ENCODE measurements at regions not wholly inside any gene's neighbourhood (a gene's known extent, or its start where the extent isn't known, plus 50 kb on each side); places are given as distances from the start of the nearest gene placed in this dataset.

GRCh38 chr13:81821259-81821658 is 1480.3 kb upstream of the SPRY2 start:
- ChIA-PET POLR2A (no interaction called here), CTCF (interaction anchor here (0.5 kb wide), 1 partner anchor 503 kb away, joined by 4 read pairs; no protein-coding TSS in a partner anchor)
- no peak for TF ChIP-seq CTCF (IDR thresholded peaks at IDR 0.05; ENCODE audit: unreplicated experiment)
- intact Hi-C loops (cut with micrococcal nuclease): no loop called here
- H3K4me1 Mint-ChIP-seq (ENCODE audit: insufficient read depth, unreplicated experiment): no peaks in the 10 kb centered on the region
- H3K4me3 Mint-ChIP-seq (ENCODE audit: unreplicated experiment): no peak overlapping the region
- no TSS peak for BruUV-seq (replicated peaks)
- no peaks in the 10 kb centered on the region for H3K27me3 Mint-ChIP-seq (ENCODE audit: insufficient read depth, unreplicated experiment)
- H3K36me3 Mint-ChIP-seq (ENCODE audit: insufficient read depth, unreplicated experiment): peaks cover 4% of the 10 kb centered on the region
- H3K27ac Mint-ChIP-seq (ENCODE audit: low read depth, unreplicated experiment): no peak overlapping the region
- no peak for DNase-seq (ENCODE audit: unreplicated experiment)
- no peaks in the 10 kb centered on the region for H3K9me3 Mint-ChIP-seq (ENCODE audit: unreplicated experiment)

- POLR2A ChIA-PET: no interaction called here
- Mint-ChIP-seq H3K4me3 (ENCODE audit: unreplicated experiment) (no peak overlapping the region), H3K4me1 (ENCODE audit: insufficient read depth, unreplicated experiment) (no peaks in the 10 kb centered on the region), H3K36me3 (ENCODE audit: insufficient read depth, unreplicated experiment) (no peaks in the 10 kb centered on the region), H3K9me3 (ENCODE audit: unreplicated experiment) (no peaks in the 10 kb centered on the region), H3K27me3 (ENCODE audit: insufficient read depth, unreplicated experiment) (no peaks in the 10 kb centered on the region), H3K27ac (ENCODE audit: low read depth, unreplicated experiment) (no peak overlapping the region)
- intact Hi-C loops (cut with micrococcal nuclease): no loop called here
- no peak for DNase-seq (ENCODE audit: unreplicated experiment)
- TF ChIP-seq CTCF (IDR thresholded peaks at IDR 0.05; ENCODE audit: unreplicated experiment): no peak
- BruUV-seq (replicated peaks): no TSS peak
- CTCF ChIA-PET: no interaction called here
Measured at GRCh38 chr13:81800433-81800832, 1459.5 kb upstream of the SPRY2 start.

GRCh38 chr13:81795710-81796109 is 1454.8 kb upstream of the SPRY2 start:
- POLR2A ChIA-PET: no interaction called here
- CTCF ChIA-PET: no interaction called here
- Mint-ChIP-seq H3K4me3 (ENCODE audit: unreplicated experiment) (no peak overlapping the region), H3K27me3 (ENCODE audit: insufficient read depth, unreplicated experiment) (no peaks in the 10 kb centered on the region), H3K4me1 (ENCODE audit: insufficient read depth, unreplicated experiment) (no peaks in the 10 kb centered on the region), H3K36me3 (ENCODE audit: insufficient read depth, unreplicated experiment) (no peaks in the 10 kb centered on the region), H3K9me3 (ENCODE audit: unreplicated experiment) (no peaks in the 10 kb centered on the region), H3K27ac (ENCODE audit: low read depth, unreplicated experiment) (no peak overlapping the region)
- intact Hi-C loops (cut with micrococcal nuclease): no loop called here
- TF ChIP-seq CTCF (IDR thresholded peaks at IDR 0.05; ENCODE audit: unreplicated experiment): no peak
- no peak for DNase-seq (ENCODE audit: unreplicated experiment)
- BruUV-seq (replicated peaks): no TSS peak

- Mint-ChIP-seq H3K27ac (ENCODE audit: low read depth, unreplicated experiment) (no peak overlapping the region), H3K4me3 (ENCODE audit: unreplicated experiment) (no peak overlapping the region), H3K9me3 (ENCODE audit: unreplicated experiment) (no peaks in the 10 kb centered on the region), H3K27me3 (ENCODE audit: insufficient read depth, unreplicated experiment) (no peaks in the 10 kb centered on the region), H3K4me1 (ENCODE audit: insufficient read depth, unreplicated experiment) (no peaks in the 10 kb centered on the region), H3K36me3 (ENCODE audit: insufficient read depth, unreplicated experiment) (no peaks in the 10 kb centered on the region)
- BruUV-seq (replicated peaks): no TSS peak
- ChIA-PET CTCF (interaction anchor here (0.8 kb wide), 1 partner anchor 138 kb away, joined by 3 read pairs; no protein-coding TSS in a partner anchor), POLR2A (no interaction called here)
- intact Hi-C loops (cut with micrococcal nuclease): no loop called here
- TF ChIP-seq CTCF (IDR thresholded peaks at IDR 0.05; ENCODE audit: unreplicated experiment): no peak
- DNase-seq (ENCODE audit: unreplicated experiment): no peak
Measured at GRCh38 chr13:81791641-81792040, 1450.7 kb upstream of the SPRY2 start.
